Brain microvascular endothelial cell (primary cell): ENCODE measurements at regions not wholly inside any gene's neighbourhood (a gene's known extent, or its start where the extent isn't known, plus 50 kb on each side); places are given as distances from the start of the nearest gene placed in this dataset.

Experiments used
- DNase-seq: peaks from one replicate; pipeline ENCODE4 v3.0.0-alpha.2; 2020
- H3K27ac ChIP-seq: fragments of 250-450 bp; sonication (Bioruptor Pico); 2 replicates; pipeline ENCODE4 v1.5.1; 2020; ENCODE audit warnings: mild to moderate bottlenecking, moderate library complexity
- H3K27me3 ChIP-seq: fragments of 250-450 bp; sonication (Bioruptor Pico); replicated peaks from 2 replicates; pipeline ENCODE4 v1.5.1; 2020; ENCODE audit warnings: mild to moderate bottlenecking
- H3K36me3 ChIP-seq: fragments of 250-450 bp; sonication (Bioruptor Pico); replicated peaks from 2 replicates; pipeline ENCODE4 v1.5.1; 2020; ENCODE audit warnings: mild to moderate bottlenecking
- H3K4me3 ChIP-seq: 2 replicates; pipeline ENCODE4 v1.5.1; 2011; ENCODE audit warnings: low read depth, mild to moderate bottlenecking, control low read depth, low read length, moderate library complexity
- CTCF ChIP-seq: IDR thresholded peaks from 2 replicates; pipeline ENCODE4 v1.5.1; 2011; ENCODE audit warnings: low read depth, mild to moderate bottlenecking, moderate library complexity, low read length, control low read depth, inconsistent platforms; ENCODE audit errors: missing control alignments
- in situ Hi-C: cut with HindIII; loops from 2 replicates; pipeline ENCODE4 v1.10.0; 2017; ENCODE audit warnings: low sequenced_read_pairs, low pct_ligation_motif_present

- H3K27ac ChIP-seq, result no peak overlapping the region
- no peak for TF ChIP-seq CTCF
Observed at GRCh38 chr13:21233086-21233485, 56.6 kb downstream of the MRPL57 start.

GRCh38 chr13:21234526-21234925, 58.1 kb downstream of the MRPL57 start:
- no peak for TF ChIP-seq CTCF
- in situ Hi-C loops, result no loop called here
- no peak overlapping the region for H3K4me3 ChIP-seq
- no peaks in the 10 kb centered on the region for H3K27me3 ChIP-seq
- no peaks in the 10 kb centered on the region for H3K36me3 ChIP-seq
- no peak for DNase-seq
- no peak overlapping the region for H3K27ac ChIP-seq

More at GRCh38 chr13:21233086-21233485, 56.6 kb downstream of the MRPL57 start:
- Histone ChIP-seq H3K4me3 (no peak overlapping the region), H3K27me3 (no peaks in the 10 kb centered on the region), H3K36me3 (no peaks in the 10 kb centered on the region)
- no peak for DNase-seq
- in situ Hi-C loops, result no loop called here

- in situ Hi-C loops, result no loop called here
- Histone ChIP-seq H3K27me3 (no peaks in the 10 kb centered on the region), H3K36me3 (no peaks in the 10 kb centered on the region), H3K4me3 (no peak overlapping the region), H3K27ac (no peak overlapping the region)
- TF ChIP-seq CTCF, result no peak
- DNase-seq, result no peak
Observed at GRCh38 chr13:21235174-21235573, 58.7 kb downstream of the MRPL57 start.

DNA sequence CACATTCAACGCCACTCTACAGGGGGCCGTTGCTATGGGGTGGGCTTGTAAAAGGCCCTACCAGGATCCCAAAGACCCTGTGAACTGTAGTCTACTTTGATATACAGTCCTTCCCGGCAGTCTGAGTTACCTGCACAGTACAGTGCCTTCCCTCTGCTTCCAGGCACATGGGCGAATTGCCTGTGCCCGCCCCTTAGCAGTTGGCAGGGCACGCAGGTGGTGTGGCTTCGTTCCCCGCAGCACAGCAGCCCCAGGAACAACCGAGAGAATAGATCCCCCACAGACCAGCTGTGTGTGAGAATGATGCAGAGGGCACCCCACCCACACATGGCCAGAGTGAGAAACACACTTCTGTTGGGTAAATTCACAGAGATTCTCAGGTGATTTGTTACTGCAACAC, 60.6 kb downstream of the MRPL57 start:
- TF ChIP-seq CTCF, result no peak
- Histone ChIP-seq H3K36me3 (no peaks in the 10 kb centered on the region), H3K27me3 (no peaks in the 10 kb centered on the region), H3K27ac (no peak overlapping the region), H3K4me3 (no peak overlapping the region)
- in situ Hi-C loops, result no loop called here
- no peak for DNase-seq

DNA sequence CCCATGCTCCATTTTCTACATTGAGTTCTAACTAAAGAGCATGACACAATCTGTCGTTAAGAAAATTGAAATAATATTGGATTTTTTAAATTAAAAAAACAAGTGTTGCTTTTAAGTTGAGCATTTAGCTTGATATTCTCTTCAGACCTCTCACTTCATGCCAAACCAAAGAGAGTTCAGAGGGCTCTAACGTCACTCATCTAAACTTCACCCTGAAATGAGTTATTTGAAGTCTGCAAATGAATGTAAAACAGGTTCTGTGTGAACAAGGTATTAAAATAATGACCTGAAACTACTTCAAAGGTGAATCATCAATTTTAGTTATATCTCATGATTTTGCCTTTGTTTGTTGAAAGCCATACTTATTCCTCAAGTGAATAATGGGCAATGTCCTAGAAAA, 61.8 kb downstream of the MRPL57 start:
- H3K4me3 ChIP-seq, result no peak overlapping the region
- no peak overlapping the region for H3K27ac ChIP-seq
- in situ Hi-C loops, result no loop called here
- H3K36me3 ChIP-seq, result no peaks in the 10 kb centered on the region
- H3K27me3 ChIP-seq, result no peaks in the 10 kb centered on the region
- no peak for TF ChIP-seq CTCF
- DNase-seq, result no peak

- Histone ChIP-seq H3K27me3 (no peaks in the 10 kb centered on the region), H3K4me3 (no peak overlapping the region), H3K27ac (no peak overlapping the region), H3K36me3 (no peaks in the 10 kb centered on the region)
- in situ Hi-C loops, result no loop called here
- no peak for TF ChIP-seq CTCF
- peak; percentile 20 for DNase-seq
Observed at GRCh38 chr13:21240586-21240985, 64.1 kb downstream of the MRPL57 start.
